ENCODE measurements at regions not wholly inside any gene's neighbourhood (a gene's known extent, or its start where the extent isn't known, plus 50 kb on each side); places are given as distances from the start of the nearest gene placed in this dataset.

GRCh38 chr3:20350449-20350848, 164.4 kb upstream of the SGO1 start:
- no peak for TF ChIP-seq CTCF (conservative IDR thresholded peaks at IDR 0.05 in 1 of 2, IDR thresholded peaks at IDR 0.05 in 1 of 2; ENCODE audit: extremely low read depth in 1 of 2, insufficient read depth in 1 of 2, low read depth in 1 of 2, low read length in 2 of 2)
- no peak for TF ChIP-seq EZH2 (IDR thresholded peaks at IDR 0.05; ENCODE audit: borderline replicate concordance, low read length)

Measured in mammary epithelial cell (primary cell).